NK-92 treated with Interleukin-12 subunit alpha and Interleukin-12 subunit beta, amount 100 ng/mL, for 24 hours (cell line): ENCODE measurements at regions not wholly inside any gene's neighbourhood (a gene's known extent, or its start where the extent isn't known, plus 50 kb on each side); places are given as distances from the start of the nearest gene placed in this dataset.
"Not testable (repeated sequence)": the region's sequence is repeated elsewhere in the genome, so short reads cannot be mapped to it uniquely, and the experiment has no call there.

Experiments used
- DNase-seq: peaks from one replicate; lab custom pipeline; 2025; lab: John Stamatoyannopoulos, UW

DNA sequence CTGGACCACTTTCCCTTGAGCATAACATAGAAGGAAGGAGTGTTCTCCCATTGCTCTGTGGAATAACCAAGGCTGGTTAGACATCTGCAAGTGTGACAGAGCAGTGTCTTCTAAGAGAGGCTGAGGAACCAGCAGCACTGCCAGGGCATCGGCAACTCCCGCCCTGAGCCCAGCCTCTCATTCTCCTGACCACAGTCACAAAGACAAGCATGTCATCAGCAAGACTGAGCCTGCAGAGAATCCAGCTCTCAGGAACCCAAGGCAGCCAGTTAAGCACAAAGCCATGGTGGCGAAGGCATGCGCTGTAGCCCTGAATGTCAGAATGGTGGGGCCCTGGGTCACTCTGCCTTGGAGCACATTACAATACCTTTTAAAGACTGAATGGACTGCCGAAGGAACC, 253.9 kb downstream of the AGTPBP1 start:
- DNase-seq: no peak

GRCh38 chr9:85484235-85484634, 257.5 kb downstream of the AGTPBP1 start:
- no peak for DNase-seq

DNA sequence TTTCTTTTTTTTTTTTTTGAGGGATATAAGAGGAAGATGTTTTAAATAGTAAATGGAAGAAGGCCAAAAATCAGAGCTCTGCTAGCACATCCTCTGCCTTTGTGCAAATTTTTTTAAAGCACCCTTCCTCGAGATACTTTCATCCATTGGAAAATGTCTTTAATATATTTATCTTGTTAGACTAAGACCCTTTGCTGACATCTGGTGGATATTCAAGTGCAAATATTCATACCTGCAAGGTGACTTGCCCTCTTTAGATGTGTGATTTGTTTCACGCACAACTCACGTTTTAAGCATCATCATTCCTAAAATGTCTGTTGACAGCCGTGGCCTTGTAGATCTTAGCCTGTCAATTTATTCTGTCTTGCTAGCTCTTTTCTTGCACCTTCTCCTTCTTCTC, 258.5 kb downstream of the AGTPBP1 start:
- DNase-seq: no peak

DNA sequence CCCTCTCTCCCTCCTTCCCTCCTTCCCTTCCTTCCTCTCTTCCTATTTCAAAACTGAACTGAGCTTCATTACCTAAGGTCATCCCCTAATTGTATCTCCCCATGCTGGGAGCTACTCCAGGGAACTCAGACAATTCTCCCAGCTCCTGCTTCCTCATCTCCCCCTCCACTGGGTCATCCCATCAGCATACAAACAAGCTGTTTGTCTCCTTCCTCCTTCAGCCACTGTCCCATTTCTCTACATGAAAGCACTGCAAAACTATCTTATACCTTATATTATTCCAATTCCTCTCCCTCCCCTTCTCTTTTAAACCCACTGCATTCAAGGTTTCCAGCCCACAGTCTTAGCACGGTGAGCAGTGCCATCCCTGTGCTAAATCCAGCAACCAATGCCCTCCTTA, 262.4 kb downstream of the AGTPBP1 start:
- DNase-seq: no peak

GRCh38 chr9:85478847-85479246, 262.9 kb downstream of the AGTPBP1 start:
- DNase-seq: no peak

- not testable (repeated sequence) for DNase-seq
Measured at GRCh38 chr9:85474896-85475295, 266.9 kb downstream of the AGTPBP1 start.

- no peak for DNase-seq
Measured at GRCh38 chr9:85471791-85472190, 270.0 kb downstream of the AGTPBP1 start.

DNA sequence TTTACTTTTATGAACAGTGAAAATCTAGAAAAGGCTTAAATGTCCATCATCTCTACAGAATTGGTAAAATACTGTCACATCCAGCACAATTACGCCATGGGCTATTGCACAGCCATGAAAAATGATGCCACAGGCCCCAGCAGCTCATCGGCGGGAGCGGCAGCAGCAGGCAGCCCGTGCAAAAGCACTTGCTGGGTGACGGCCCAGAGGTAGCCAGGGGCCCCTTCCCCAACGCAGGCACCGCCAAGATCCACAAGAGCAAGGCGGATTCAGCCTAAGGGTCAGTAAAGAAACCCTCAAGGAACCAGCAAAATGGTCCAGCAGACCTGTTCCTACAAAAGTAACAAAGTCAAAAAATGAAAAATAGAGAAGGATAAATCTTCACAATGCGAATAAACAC, 272.7 kb downstream of the AGTPBP1 start:
- DNase-seq: no peak

DNA sequence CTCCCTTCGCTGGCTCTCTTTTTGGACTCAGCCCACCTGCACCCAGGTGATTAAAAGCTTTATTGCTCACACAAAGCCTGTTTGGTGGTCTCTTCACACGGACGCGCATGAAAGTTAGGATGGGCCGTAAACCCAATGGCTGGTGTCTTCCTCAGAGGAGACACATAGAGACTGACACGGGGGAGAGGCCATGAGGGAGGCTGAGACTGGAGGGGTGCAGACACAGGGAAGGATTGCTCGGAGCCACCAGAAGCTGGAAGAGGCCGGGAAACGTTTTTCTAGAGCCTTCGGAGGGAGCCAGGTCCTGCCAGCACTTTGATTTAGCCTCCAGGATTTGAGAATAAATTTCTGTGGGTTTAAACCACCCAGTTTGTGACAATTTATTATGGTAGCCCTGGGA, 274.9 kb downstream of the AGTPBP1 start:
- DNase-seq: no peak

DNA sequence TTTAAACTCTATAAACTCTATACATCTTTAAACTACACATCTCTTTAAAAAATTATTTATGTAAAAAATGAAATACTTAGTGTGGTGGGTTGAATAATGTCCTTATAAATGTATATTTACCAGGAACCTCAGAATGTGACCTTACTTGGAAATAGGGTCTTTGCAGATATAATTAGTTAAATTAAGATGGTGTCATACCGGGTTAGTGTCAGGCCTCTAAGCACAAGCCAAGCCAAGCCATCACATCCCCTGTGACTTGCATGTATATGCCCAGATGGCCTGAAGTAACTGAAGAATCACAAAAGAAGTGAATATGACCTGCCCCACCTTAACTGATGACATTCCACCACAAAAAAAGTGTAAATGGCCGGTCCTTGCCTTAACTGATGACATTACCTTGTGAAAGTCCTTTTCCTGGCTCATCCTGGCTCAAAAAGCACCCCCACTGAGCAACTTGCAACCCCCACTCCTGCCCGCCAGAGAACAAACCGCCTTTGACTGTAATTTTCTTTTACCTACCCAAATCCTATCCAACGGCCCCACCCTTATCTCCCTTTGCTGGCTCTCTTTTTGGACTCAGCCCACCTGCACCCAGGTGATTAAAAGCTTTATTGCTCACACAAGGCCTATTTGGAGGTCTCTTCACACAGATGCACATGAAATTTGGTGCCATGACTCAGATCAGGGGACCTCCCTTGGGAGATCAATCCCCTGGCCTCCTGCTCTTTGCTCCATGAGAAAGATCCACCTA, 283.5 kb downstream of the AGTPBP1 start:
- not testable (repeated sequence) for DNase-seq

DNA sequence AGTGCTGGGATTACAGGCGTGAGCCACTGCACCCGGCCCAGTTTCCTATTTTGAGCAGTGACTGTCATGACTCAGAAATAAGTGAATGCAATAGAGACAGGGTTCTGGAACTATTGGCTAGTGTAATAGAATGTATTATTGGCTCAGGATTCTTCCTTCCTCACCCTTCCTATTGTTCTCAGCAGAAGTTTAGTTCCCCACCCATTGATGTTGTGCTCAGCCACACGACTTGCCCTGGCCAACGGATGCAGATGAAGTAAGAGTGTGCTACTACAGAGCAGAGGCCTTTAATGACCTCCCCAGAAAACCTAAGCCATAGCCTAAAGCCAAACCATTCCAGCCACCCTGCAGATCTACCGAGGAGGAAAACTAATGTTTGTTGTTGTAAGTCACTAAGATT, 287.9 kb downstream of the AGTPBP1 start:
- DNase-seq: no peak

DNA sequence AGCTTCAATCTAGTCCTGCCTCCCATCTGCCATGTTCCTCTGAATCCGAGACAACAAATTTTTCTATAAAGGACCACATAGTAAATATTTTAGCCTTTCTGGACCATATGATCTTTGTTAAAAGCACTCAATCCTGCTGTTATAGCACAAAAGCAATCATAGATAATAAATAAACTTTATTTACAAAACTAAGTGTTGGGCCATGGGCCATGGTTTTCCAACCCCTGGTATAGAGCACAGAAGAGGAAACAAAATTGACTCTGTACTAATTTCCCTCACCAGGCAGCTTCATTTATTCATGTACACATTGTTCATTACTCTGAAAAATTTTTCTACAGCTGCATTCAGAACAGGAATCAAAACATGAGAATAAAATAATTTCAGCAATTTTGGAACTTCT, 288.9 kb downstream of the AGTPBP1 start:
- DNase-seq: no peak

GRCh38 chr9:85451680-85452079, 290.1 kb downstream of the AGTPBP1 start:
- no peak for DNase-seq

GRCh38 chr9:85445887-85446286, 295.9 kb downstream of the AGTPBP1 start:
- DNase-seq: no peak

- no peak for DNase-seq
Measured at GRCh38 chr9:85444243-85444642, 297.5 kb downstream of the AGTPBP1 start.

GRCh38 chr9:85443190-85443598, 298.6 kb downstream of the AGTPBP1 start:
- DNase-seq: no peak

DNA sequence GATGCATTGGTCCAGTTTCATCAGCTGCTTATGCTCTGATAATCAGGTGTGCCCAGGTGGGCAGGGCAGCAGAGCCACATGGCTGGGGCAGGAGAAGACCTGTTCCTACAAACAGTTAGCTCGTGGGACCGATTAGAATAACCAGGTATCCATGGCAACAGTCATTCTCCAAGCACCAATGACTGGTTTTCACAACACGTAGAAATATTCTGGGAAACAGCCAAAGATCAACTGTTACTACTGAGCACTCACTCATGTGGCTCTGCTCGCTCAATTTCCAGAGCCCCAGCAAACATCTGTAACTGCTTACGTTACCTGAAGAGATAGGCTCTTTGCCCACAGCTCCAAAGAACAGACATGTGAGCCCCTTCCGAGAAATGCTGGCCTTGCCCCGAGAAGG, 302.0 kb downstream of the AGTPBP1 start:
- DNase-seq: no peak

DNA sequence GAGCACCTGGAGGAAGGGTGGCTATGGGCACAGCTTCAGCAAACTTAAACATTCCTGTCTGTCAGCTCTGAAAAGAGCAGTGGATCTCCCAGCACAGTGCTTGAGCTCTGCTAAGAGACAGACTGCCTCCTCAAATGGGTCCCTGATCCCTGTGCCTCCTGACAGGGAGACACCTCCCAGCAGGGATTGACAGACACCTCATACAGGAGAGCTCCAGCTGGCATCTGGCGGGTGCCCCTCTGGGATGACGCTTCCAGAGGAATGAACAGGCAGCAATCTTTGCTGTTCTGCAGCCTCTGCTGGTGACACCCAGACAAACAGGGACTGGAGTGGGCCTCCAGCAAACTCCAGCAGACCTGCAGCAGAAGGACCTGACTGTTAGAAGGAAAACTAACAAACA, 307.8 kb downstream of the AGTPBP1 start:
- not testable (repeated sequence) for DNase-seq

GRCh38 chr9:85433551-85433950, 308.2 kb downstream of the AGTPBP1 start:
- not testable (repeated sequence) for DNase-seq

DNA sequence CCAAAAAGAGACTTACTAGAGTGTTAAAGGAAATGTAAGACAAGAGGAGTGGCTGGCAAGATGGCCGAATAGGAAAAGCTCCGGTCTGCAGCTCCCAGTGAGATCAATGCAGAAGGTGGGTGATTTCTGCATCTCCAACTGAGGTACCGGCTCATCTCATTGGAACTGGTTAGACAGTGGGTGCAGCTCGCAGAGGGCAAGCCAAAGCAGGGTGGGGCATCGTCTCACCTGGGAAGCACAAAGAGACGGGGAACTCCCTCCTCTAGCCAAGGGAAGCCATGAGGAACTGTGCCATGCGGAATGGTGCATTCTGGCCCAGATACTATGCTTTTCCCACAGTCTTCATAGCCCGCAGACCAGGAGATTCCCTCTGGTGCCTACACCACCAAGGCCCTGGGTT, 308.7 kb downstream of the AGTPBP1 start:
- DNase-seq: no peak

- DNase-seq: no peak
Measured at GRCh38 chr9:85432599-85432998, 309.2 kb downstream of the AGTPBP1 start.

DNA sequence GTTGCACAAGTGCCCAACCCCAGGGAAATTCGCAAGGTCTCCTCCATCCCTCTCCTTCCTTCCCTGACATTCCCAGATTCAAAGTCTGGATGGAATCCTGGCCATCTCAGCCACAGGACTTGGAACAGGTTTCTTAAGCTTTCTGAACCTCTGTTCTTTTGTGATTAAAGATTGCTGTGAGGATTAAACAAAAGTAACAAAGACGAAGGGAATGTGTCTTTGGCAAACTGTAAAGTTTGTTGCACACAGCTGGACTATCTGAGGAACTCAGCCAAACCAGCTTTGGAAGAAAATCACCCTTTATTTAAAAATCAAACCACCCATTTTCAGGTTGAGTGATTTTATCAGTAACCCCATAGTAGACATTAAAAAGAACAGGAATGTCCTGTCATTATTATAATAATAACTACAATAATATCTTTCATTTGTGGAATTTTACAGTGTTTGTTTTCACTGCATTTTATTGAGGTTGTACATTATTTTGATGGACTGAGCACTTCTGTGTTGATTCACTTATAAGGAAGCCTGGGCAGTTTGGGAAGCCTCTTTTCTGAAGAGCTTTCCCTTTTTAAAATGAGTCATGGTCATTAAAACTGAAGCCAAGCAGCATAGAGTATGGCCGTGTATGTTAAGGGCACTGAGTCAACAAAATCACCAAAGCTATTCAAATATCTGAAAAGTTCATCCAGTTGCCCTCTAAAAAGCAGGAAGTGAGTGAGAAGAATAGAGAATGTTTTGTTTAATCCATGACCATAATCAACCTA, 310.2 kb downstream of the AGTPBP1 start:
- DNase-seq: no peak

- no peak for DNase-seq
Measured at GRCh38 chr9:85430659-85431338, 311.0 kb downstream of the AGTPBP1 start.
